T1000 (cell line): ENCODE measurements at regions not wholly inside any gene's neighbourhood (a gene's known extent, or its start where the extent isn't known, plus 50 kb on each side); places are given as distances from the start of the nearest gene placed in this dataset.

ENCODE experiments used
- DNase-seq: peaks from one replicate; lab custom pipeline; 2025; ENCODE audit warnings: mixed read lengths; lab: John Stamatoyannopoulos, UW

- DNase-seq, result no peak
These were observed 85.3 kb downstream of the MATN1 start for GRCh38 chr1:30638086-30638485.

- DNase-seq, result no peak
These were observed 86.0 kb downstream of the MATN1 start for GRCh38 chr1:30637183-30637980.

DNA sequence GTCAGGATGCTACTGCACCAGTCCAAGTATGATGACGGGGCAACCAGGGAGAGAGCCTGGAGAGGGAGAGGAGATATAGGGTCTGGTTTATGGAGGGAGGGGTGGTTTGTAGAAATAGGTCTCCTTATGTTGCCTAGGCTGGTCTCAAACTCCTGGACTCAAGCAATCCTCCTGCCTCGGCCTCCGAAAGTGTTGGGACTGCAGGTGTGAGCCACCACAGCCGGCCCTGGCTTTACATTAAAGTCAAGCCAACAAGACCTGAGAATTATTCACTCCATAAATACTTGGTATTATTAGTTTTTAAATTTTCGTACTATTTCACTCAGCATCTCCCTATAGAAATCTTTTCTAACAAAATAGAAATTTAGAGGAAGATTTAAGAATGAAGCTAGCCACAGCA, 86.8 kb downstream of the MATN1 start:
- no peak for DNase-seq

- DNase-seq, result no peak
These were observed 87.9 kb downstream of the MATN1 start for GRCh38 chr1:30635391-30635975.

DNA sequence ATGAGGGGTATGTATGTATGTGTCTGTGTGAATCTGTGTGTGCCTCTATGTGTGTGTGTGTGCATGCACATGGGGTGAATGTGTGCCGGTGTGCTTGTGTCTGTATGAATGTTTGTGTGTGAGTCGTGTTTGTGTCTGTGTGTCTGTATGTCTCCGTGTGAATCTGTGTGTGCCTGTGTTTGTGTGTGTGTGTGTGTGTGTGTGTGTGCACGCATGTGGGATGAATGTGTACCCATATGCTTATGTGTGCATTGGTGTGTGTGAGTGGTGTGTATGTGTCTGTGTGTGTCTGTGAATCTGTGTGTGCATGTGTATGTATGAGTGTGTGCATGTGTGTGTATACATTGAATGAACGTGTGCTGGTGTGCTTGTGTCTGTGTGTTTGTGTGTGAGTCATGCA, 88.9 kb downstream of the MATN1 start:
- no peak for DNase-seq

DNA sequence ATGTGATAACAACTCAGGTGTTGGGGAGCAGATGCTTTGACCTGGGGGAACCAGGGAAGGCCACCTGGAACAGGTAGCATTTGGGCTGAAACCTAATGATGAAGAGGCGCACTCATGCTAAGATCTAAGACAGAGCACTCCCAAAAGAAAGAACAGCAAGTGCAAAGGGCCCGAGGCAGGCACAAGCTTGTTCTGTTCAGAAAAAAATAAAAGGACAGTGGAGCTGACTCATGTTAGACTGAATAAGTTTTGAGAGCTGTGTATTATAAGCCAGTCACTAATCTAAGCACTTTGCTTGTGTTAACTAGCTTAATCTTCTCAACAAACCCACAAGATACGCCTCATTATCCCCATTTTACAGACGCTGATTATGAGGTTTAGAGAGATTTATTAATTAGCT, 90.1 kb downstream of the MATN1 start:
- no peak for DNase-seq

DNA sequence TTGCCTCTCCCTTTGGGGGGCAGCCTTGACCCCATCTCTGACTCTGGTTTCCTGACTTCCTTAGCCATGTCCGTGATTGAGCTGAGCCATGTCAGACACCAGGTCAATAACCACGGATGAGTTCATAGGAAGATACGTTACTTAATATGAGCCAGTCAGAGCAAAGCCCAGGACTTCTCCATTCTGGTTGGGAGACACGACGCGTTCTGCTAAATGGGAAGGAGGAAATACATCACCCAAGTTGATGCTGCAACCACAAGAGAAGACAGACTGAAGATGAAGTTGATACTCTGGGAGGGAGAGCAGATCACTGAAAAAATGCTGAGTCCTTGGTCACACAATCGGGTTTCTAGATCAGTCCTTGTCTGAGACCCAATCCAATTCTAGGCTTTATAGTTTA, 90.9 kb downstream of the MATN1 start:
- no peak for DNase-seq

DNA sequence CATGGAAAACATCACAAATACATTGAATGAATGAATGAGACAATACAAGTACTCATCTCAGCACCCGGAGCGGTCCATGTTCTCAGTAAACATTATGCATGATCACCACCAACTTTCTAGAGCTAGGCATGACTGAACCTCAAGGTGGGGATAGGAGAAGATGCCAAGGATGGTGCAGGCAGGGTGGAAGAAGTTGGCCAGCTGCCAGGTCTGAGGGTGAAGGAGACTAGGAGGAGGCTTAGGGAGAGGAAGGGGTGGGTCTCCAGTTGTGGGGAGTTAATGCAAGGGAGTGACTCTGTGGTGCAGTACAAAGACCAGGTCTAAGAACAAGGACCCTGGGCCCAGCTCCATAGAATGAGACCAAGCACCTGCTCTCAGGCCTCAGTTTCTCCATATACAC, 91.7 kb downstream of the MATN1 start:
- DNase-seq, result no peak

GRCh38 chr1:30629501-30629900, 93.9 kb downstream of the MATN1 start:
- DNase-seq, result no peak

DNA sequence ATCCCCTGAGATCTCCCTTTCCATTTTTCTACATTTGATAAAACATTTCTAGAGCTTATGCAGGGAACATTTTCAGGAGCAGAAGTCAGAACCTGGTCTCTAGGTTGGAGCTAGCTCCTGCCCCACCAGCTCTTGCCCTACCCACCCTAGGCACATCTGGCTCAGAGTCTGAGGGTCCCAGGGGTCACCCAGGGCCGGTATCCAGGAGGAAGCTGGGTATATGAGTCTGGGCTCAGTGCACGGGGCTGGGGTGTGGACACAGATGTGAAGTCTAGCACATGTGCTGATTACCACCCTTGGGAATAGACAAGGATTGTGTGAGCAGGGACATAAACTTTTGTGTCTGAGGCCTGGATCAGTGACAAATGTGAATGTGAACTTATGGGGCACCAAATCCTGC, 95.4 kb downstream of the MATN1 start:
- no peak for DNase-seq

- DNase-seq, result no peak
These were observed 96.2 kb downstream of the MATN1 start for GRCh38 chr1:30627206-30627605.

DNA sequence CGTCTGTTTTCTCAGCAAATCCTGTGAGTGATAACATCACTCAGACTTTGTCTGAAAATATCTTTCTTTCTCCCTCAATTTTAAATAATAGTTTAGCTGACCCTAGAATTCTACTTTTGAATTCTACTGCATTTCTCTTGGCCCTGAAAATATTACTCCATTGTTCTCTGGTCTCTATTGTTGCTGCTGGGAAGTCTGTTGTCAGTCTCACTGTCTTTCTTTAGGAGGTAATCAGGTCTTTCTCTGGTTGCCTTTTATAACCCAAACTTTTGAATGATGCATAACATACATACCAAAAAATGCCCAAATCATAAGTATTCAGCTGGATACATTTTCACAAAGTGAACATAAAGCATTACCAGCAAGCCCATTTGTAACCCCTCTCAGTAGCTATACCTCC, 100.0 kb downstream of the MATN1 start:
- no peak for DNase-seq

DNA sequence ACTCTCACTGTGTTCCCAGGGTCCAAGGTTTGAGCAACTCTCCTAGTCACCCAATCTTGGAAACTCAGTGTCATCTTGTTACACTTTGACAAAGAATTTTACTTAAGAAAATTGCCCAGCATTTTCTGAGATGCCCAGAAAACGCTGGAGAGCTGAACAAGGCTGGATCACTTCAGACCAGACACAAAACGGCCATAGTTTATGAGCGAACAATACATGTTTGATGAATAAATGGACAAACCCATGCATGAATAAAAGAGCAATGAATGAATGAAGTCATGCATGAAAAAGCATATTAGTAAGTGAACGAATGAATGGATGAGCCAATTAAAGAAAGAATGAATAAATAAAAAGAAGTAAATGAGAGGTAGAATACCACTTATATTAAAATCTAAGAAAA, 103.8 kb downstream of the MATN1 start:
- DNase-seq, result no peak

- DNase-seq, result no peak
These were observed 105.0 kb downstream of the MATN1 start for GRCh38 chr1:30618335-30618747.

DNA sequence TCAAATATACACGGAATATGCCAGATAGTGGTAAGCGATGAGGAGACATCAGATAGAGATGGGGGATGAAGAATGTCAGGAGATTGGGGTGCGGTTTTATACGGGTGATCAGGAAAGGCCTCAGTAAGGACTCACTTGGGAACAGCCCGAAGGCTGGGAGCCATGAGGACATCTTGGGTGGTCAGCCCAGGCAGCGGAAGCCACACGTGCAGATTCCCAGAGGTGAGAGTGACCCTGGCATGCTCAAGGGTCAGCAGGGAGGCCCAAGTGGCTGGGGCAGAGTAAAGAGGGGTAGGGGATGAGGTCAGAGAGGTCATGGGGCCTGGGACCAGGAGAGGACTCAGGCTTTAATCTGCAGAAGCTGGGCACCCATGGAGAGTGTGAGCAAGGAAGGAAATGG, 106.6 kb downstream of the MATN1 start:
- no peak for DNase-seq

DNA sequence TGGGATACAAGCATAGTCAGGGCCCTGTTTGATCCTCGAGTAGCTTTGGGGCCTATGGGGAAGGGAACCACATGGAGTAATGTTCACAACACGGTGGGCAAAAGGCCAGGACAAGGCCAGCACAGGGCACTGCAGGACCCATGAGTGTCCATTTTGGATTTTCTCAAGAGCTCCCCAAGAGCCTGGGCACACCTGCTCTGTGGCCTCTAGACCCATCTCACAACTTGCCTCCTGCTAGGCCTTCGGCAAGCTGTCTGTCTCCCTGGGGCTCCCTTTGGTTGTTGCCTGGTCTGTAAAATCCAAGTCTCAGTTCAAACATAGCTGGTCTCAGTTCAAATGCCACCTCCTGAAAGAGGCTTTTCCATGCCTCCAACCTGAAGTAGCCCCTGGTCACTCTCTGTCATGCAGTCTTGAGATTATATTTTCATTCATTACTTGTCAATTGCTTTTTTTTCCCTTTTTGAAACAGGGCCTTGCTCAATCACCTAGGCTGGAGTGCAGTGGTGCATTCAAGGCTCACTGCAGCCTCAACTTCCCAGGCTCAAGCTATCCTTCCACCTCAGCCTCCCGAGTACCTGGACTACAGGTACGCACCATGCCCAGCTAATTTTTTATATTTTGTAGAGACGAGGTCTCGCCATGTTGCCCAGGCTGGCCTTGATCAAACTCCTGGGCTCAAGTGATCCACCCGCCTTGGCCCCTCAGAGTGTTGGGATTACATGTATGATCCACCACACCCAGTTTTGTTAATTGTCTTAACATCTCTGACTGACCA, 107.4 kb downstream of the MATN1 start:
- DNase-seq, result no peak

DNA sequence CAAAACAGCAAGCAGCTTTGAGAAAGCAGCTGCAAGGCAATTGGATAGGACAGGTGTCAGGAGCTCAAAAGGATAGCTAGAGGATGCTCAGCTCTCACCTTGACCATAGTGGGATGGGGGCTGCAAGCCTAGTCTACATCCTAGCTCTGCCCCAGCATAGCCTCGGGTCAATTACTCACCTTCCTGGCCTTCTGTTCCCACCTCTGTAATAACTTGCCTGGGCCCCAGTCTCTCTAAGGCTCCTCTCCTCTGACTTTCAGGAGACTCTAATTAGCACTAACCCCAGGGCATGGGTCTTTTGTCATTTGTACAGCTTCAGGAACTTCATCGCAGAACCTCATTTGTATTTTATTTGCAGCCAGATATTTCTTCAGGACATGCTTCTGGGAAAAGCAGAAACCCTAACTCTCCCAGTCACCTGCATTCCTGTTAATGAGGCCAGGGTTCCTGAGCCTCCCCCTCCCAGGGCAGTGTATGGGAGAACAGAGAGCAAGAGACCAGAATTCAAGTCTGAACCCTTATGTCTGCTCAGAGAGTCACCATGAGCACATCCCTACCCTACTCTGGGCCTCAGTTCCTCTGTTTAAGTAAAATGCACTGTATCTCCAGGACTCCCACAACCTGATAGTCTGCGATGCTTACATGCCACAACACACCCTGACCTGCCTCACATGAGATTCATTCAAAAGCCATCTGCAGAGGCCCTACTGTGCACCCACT, 108.1 kb downstream of the MATN1 start:
- DNase-seq, result no peak

DNA sequence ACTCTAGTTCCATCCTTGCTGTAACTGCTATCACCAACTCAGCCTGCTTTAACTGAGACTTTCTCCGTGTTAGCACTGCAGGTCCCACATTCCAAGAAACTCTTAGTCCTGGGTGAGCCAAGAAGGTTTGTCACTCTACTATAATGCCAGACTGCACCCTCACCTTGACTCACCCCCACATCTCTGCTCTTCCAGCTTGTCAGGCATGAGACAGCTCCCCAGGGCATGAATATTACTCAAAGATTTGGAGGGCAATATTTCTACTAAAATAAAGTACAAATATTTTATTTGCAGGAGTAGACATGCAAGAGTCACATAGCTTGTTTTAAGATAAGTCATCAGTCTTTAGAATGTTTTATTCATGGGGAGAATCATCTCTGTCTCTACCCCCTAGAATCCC, 110.2 kb downstream of the MATN1 start:
- no peak for DNase-seq

- no peak for DNase-seq
These were observed 110.8 kb downstream of the MATN1 start for GRCh38 chr1:30612536-30613065.

DNA sequence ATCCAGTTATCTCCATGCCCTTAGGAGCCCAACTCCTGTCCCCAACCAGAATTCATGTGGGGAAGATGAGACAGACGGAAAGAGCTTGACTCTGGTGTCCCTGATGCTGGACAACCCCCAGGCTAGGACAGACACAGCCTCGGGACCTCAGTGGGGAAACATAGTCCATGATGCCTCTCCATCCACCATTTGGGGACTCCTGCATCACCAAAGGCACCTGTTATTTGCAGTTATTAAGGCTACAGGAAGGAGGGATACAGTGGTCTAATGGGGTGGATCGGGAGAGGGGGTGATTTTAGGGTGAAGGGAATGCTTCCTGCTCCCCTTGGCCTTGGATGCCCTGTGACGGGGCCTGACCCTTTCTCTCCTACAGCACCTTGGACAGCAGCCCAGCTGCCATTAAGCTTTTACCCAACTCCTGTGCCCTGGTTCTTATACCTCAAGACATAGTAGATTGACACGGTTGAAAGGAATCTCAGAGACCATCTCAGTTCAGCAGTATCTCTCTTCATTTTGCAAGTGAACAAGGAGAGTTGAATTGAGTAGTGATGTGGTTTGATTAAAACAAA, 111.6 kb downstream of the MATN1 start:
- DNase-seq, result no peak

DNA sequence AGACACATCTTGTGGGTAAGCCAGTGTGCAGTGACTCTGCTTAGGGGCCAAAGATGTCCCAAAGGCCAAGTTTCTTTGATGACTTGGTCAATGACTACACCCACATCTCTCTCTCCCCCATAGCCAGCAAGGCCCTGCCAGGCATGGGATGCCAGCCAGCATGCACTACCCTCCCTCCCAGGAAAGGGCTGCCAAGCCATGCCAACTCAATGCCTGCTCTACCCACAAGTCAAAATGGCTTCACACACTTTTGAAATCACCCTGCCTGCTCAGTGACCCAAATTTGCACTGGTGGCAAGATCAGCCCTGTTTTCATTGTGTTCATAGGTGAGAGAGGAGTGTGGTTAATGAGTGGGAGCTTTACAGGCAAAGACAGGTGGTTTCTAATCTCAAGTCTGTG, 112.5 kb downstream of the MATN1 start:
- DNase-seq, result no peak

DNA sequence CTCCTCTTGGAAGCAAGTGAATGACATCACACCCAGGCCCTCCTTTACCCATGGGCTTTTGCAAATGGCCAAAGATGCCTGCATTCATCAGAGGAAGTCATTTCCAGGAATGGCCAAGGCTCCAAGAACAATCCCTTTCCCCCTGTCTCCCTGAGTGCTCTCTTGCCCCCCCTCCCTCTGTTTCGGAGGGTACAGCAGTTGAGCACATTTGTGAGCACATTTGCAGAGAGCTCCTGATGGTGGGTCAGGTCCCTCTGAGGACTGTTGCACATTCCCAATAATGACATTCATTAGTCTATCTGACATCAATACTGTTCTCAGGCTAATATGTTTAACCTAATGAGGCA, 113.4 kb downstream of the MATN1 start:
- no peak for DNase-seq
